PC-9 (cell line): ENCODE measurements at regions not wholly inside any gene's neighbourhood (a gene's known extent, or its start where the extent isn't known, plus 50 kb on each side); places are given as distances from the start of the nearest gene placed in this dataset.

ENCODE experiments used
- BruUV-seq: library from RNA; stranded (reverse); fragments of 400-500 nt; replicated peaks from 2 replicates; lab custom pipeline; 2021; lab: Mats Ljungman, UMichigan
- CTCF ChIA-PET: fragments of 300-600 bp; sonication (Branson Sonifier 250); formaldehyde crosslinking; loops from one replicate; lab custom pipeline; 2022; ENCODE audit warnings: antibody characterized with exemption; lab: Charles Lee
- POLR2A ChIA-PET: fragments of 300-600 bp; sonication (Branson Sonifier 250); formaldehyde crosslinking; loops from one replicate; lab custom pipeline; 2022; ENCODE audit warnings: antibody characterized with exemption; ENCODE audit not compliant: unreplicated experiment; lab: Charles Lee
- DNase-seq, 2 experiments: peaks; one replicate each; pipeline versions ENCODE4 v3.0.0 to v3.0.0-alpha.2; 2015 to 2022; ENCODE audit warnings: mixed read lengths in 1 of 2
- H2AFZ ChIP-seq: fragments of 200-600 bp; sonication (generic); 2 replicates; pipeline ENCODE4 v1.8.1; 2017; ENCODE audit warnings: antibody characterized with exemption
- H3F3A ChIP-seq: fragments of 200-600 bp; sonication (generic); 2 replicates; pipeline ENCODE4 v1.8.1; 2017; ENCODE audit warnings: antibody characterized with exemption, mild to moderate bottlenecking, low read depth; ENCODE audit not compliant: insufficient read depth
- H3K27ac ChIP-seq: fragments of 200-600 bp; sonication (generic); 2 replicates; pipeline ENCODE4 v1.6.1; 2016; ENCODE audit warnings: mixed run types
- H3K27me3 ChIP-seq: fragments of 200-600 bp; sonication (generic); 2 replicates; pipeline ENCODE4 v1.6.1; 2016; ENCODE audit warnings: low read depth, mixed run types; ENCODE audit not compliant: insufficient read depth
- H3K36me3 ChIP-seq: fragments of 200-600 bp; sonication (generic); 2 replicates; pipeline ENCODE4 v1.6.1; 2016; ENCODE audit warnings: low read depth, mixed run types
- H3K4me1 ChIP-seq: fragments of 200-600 bp; sonication (generic); replicated peaks from 2 replicates; pipeline ENCODE4 v1.6.1; 2016; ENCODE audit warnings: mixed run types; ENCODE audit not compliant: insufficient read depth
- H3K4me2 ChIP-seq: fragments of 200-600 bp; sonication (generic); 2 replicates; pipeline ENCODE4 v1.6.1; 2017; ENCODE audit warnings: mixed run types
- H3K4me3 ChIP-seq: fragments of 200-600 bp; sonication (generic); 2 replicates; pipeline ENCODE4 v1.6.1; 2016; ENCODE audit warnings: mixed run types
- H3K79me2 ChIP-seq: fragments of 200-600 bp; sonication (generic); 2 replicates; pipeline ENCODE4 v1.6.1; 2017; ENCODE audit warnings: low read depth, mixed run types
- H3K9me2 ChIP-seq: fragments of 200-600 bp; sonication (generic); 2 replicates; pipeline ENCODE4 v1.8.1; 2017; ENCODE audit warnings: mild to moderate bottlenecking; ENCODE audit not compliant: insufficient read depth
- H3K9me3 ChIP-seq: fragments of 200-600 bp; sonication (generic); 2 replicates; pipeline ENCODE4 v1.8.1; 2016; ENCODE audit warnings: low read depth; ENCODE audit not compliant: insufficient read depth
- H4K20me1 ChIP-seq: fragments of 200-600 bp; sonication (generic); 2 replicates; pipeline ENCODE4 v1.8.1; 2017; ENCODE audit not compliant: insufficient read depth
- CTCF ChIP-seq: fragments of 200-600 bp; sonication (generic); conservative IDR thresholded peaks from 2 replicates; pipeline ENCODE4 v1.6.1; 2017; ENCODE audit warnings: mixed run types, antibody characterized with exemption, mild to moderate bottlenecking, moderate library complexity
- EZH2 ChIP-seq: fragments of 200-600 bp; sonication (generic); IDR thresholded peaks from 2 replicates; pipeline ENCODE4 v1.8.0; 2017; ENCODE audit warnings: antibody characterized with exemption, low read depth
- intact Hi-C: fragments of 100-400 bp; cut with micrococcal nuclease; formaldehyde crosslinking; loops from one replicate; pipeline ENCODE4 v1.10.0; 2022; ENCODE audit not compliant: unreplicated experiment

GRCh38 chr2:223264541-223265193 is 212.7 kb downstream of the KCNE4 start:
- Histone ChIP-seq H3K27me3 (no peaks in the 10 kb centered on the region), H3K9me2 (no peaks in the 10 kb centered on the region), H3K9me3 (no peaks in the 10 kb centered on the region; the same call in 1 of the 2 replicates), H3K27ac (no peak overlapping the region), H3K4me1 (peaks cover 11% of the 10 kb centered on the region), H4K20me1 (no peaks in the 10 kb centered on the region), H3K4me2 (no peak overlapping the region), H3F3A (0 out of 2 replicates have a peak, but pooled peaks cover 4% of the 10 kb centered on the region), H3K36me3 (no peaks in the 10 kb centered on the region), H3K79me2 (no peaks in the 10 kb centered on the region), H3K4me3 (no peak overlapping the region), H2AFZ (no peak overlapping the region)
- ChIA-PET POLR2A (interaction anchor here (0.7 kb wide), 1 partner anchor 174 kb away, joined by 10 read pairs; no protein-coding TSS in a partner anchor), CTCF (no interaction called here)
- TF ChIP-seq EZH2 = no peak
- TF ChIP-seq CTCF = no peak
- no peak for DNase-seq
- no TSS peak for BruUV-seq
- intact Hi-C loops = loop anchor here (5.0 kb wide), 2 partner anchors 292 to 533 kb away; no protein-coding TSS in a partner anchor

GRCh38 chr2:223267160-223267951 is 215.4 kb downstream of the KCNE4 start:
- TF ChIP-seq CTCF (no peak), EZH2 (no peak)
- H3F3A ChIP-seq = 0 out of 2 replicates have a peak, but pooled peaks cover 4% of the 10 kb centered on the region
- H3K9me3 ChIP-seq = no peaks in the 10 kb centered on the region
- intact Hi-C loops = no loop called here
- no peak overlapping the region for H2AFZ ChIP-seq
- no peaks in the 10 kb centered on the region for H3K36me3 ChIP-seq
- no peaks in the 10 kb centered on the region for H3K9me2 ChIP-seq
- peaks cover 10% of the 10 kb centered on the region for H3K4me1 ChIP-seq
- DNase-seq = no peak
- H3K27ac ChIP-seq = no peak overlapping the region
- no peak overlapping the region for H3K4me3 ChIP-seq
- H3K27me3 ChIP-seq = no peaks in the 10 kb centered on the region
- H3K4me2 ChIP-seq = no peak overlapping the region
- H4K20me1 ChIP-seq = no peaks in the 10 kb centered on the region
- POLR2A ChIA-PET = no interaction called here
- CTCF ChIA-PET = interaction anchor here (0.6 kb wide), 1 partner anchor 374 kb away, joined by 3 read pairs; no protein-coding TSS in a partner anchor
- H3K79me2 ChIP-seq = no peaks in the 10 kb centered on the region
- BruUV-seq = no TSS peak

DNA sequence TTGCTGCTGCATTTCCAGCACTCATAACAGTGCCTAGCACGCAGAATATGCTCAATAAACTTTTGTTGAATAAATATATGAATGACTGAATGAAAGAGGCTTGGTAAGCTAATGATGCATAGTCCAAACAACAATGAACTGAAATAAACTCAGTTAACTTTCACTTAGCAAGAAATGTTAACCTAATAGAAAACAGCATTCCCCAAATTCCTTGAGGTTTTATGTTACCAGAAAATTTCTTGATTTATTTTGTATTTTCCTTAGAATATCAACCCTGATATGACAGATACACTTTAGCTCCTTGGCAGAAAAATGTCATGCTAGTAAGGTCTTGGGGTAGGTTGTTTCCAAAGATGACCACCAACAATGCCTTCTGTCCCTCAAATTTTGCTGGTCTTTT is 217.4 kb downstream of the KCNE4 start:
- no TSS peak for BruUV-seq
- TF ChIP-seq CTCF = no peak
- TF ChIP-seq EZH2 = no peak
- Histone ChIP-seq H3K27me3 (no peaks in the 10 kb centered on the region), H3K9me2 (no peaks in the 10 kb centered on the region), H3K27ac (no peak overlapping the region), H3K4me3 (no peak overlapping the region), H3K79me2 (no peaks in the 10 kb centered on the region), H3K4me2 (no peak overlapping the region), H3K9me3 (no peaks in the 10 kb centered on the region), H3F3A (no peaks in the 10 kb centered on the region), H3K4me1 (no peaks in the 10 kb centered on the region; the same call in 1 of the 2 replicates), H2AFZ (no peak overlapping the region), H4K20me1 (no peaks in the 10 kb centered on the region), H3K36me3 (no peaks in the 10 kb centered on the region)
- DNase-seq = no peak
- intact Hi-C loops = no loop called here
- POLR2A ChIA-PET = no interaction called here
- CTCF ChIA-PET = interaction anchor here (0.5 kb wide), 1 partner anchor 190 kb away, joined by 4 read pairs; no protein-coding TSS in a partner anchor
